GM19239 (cell line): ENCODE measurements at regions not wholly inside any gene's neighbourhood (a gene's known extent, or its start where the extent isn't known, plus 50 kb on each side); places are given as distances from the start of the nearest gene placed in this dataset.

ENCODE experiments used
- DNase-seq: peaks from one replicate; pipeline ENCODE4 v3.0.0; 2011; ENCODE audit warnings: low spot score; ENCODE audit not compliant: insufficient read length
- FAIRE-seq: peaks from 2 replicates; lab custom pipeline; 2011; peaks lifted over from hg19 to GRCh38; lab: Jason Lieb, UNC

- no peak for FAIRE-seq
- DNase-seq, result no peak
Observed at GRCh38 chr2:54360055-54360792, 95.9 kb upstream of the SPTBN1 start.

DNA sequence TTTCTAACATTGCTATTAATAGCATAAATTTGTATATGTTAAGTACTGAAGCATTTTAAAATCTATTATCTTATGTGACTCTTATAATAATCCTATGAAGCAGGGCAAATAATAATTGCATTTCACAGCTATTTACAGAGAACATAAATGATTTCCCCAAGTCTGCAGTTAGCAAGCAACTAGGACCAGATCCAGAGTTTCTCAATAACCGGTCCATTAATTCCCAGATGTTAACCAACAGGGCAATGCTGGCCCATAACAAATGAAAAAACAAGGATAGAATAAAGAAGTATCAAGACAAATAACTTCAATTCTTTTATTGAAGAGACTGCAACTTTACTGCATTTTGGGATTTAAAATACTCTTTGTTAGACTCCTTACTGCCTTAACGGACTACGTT lies 91.7 kb upstream of the SPTBN1 start:
- no peak for FAIRE-seq

GRCh38 chr2:54365661-54366060 lies 90.5 kb upstream of the SPTBN1 start:
- DNase-seq (no peak), FAIRE-seq (no peak)

More for the DNA sequence above, 91.7 kb upstream of the SPTBN1 start:
- DNase-seq, result no peak

- no peak for DNase-seq
- FAIRE-seq, result no peak
Observed at GRCh38 chr2:54366487-54367280, 89.4 kb upstream of the SPTBN1 start.

DNA sequence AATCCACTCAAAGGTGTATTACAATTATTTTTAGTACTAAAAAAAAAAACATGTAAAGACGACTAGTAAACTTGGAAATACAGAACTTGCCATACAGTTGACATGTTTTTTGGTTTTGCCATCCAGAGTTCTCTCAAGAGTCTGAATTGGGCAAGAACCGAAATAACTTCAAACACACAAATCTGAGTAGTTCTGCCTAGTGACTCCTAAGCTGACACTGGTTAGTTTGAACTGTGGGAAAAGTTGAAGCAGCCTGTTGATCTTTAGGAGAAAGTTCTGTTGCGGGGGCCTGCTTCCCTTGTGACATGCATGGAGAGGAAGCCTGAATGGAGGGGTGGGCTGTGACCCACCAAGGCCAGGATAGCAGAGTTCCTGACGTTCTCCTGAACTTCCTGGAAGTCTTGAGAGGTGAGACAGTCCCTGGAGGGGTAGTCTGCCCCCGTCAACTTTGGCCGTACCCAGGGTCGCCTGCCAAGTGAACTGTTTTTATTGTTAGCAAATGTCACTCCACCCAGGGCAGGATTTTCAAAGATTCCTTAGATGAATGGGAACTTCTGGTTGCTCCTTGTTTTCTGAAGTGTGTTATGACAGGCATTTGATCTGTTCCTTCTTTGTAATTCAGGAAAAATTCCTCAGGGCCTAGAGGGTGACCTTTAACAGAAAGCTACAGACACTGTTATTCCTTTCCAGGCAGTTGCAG lies 85.6 kb upstream of the SPTBN1 start:
- no peak for FAIRE-seq
- DNase-seq, result no peak

DNA sequence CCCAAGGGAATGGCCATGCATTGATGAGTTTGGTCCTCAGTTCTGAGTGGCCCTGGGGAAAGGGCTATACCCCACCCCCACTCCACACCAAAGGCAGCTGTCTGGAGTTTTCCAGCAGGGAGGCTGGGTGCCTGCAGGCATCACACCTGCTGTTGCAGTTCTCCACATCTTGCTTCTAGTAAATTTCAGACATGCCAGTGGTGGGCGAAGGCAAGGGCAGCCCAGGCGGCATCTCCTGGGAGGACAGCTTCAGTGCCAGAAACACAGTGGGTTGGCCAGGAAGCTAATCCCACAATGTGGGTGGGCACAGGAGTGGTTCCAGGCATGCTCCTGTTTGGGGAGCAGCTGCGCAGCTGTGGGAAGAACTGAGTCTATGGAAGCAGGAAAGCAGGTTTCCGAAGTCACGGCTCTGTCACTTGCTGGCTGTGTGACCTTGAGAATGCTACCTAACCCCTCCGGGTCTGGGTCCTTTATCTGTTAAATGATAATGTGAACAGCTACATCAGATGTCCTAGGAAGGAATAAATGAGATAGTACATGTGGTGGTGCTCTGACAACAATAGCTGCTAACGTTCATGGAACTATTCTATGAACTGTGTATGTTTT lies 84.6 kb upstream of the SPTBN1 start:
- FAIRE-seq, result no peak
- no peak for DNase-seq

DNA sequence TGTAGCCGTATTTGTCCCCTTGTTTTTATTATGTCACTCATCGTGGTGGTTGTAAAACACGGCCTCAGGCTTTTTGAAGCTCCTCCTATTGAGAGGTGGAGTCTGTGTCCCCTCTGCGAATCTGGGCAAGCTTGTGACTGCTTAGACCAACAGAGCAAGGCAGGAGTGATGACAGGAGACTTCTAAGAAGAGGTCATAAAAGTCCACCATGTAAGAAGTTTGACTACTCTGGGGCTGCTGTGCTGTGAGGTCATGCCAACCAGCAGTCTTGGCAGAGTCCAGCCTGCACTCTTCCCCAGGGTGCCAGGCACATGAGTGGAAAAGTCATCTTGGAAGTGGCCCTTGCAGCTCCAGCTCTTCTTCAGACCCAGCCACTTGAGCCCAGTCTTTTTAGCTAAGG lies 83.8 kb upstream of the SPTBN1 start:
- FAIRE-seq, result no peak
- DNase-seq, result no peak

- DNase-seq, result no peak
- FAIRE-seq, result no peak
Observed at GRCh38 chr2:54373855-54374254, 82.3 kb upstream of the SPTBN1 start.

DNA sequence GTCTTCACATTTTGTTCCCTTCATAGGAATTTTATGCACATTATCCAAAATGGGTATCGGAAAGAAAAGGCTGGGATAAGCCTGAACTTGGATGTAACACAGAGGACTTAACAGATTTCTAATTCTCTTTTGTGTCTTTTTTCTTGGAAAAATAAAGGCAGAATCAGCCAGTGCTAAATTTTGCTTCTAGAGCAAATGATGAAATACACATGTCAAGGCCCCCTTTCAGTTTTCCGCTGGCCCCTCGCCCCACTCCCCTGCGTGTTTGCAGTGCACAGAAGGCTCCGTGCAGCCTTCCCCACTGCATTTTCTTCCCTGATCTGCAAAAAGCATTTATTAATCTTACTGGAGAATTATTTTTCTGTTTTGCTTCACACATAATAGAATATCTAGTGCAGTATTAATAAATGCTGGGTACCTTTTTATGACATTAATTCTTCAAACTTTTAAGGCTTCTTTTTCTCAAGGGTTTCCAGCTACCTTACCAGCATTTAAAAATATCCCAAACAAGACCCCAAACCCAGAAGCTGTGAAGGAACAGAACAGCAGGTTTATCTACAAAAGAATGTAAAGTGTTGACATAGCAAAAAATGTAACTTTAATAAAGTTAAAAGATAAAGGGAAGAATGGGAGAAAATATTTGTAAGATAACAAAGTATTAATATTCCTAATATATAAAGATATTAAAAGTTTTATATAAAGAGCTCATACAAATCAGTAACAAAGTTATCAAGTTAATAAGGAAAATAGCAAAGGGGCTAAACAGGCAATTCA lies 81.3 kb upstream of the SPTBN1 start:
- no peak for DNase-seq
- no peak for FAIRE-seq

GRCh38 chr2:54377451-54377850 lies 78.7 kb upstream of the SPTBN1 start:
- FAIRE-seq (no peak), DNase-seq (no peak)

DNA sequence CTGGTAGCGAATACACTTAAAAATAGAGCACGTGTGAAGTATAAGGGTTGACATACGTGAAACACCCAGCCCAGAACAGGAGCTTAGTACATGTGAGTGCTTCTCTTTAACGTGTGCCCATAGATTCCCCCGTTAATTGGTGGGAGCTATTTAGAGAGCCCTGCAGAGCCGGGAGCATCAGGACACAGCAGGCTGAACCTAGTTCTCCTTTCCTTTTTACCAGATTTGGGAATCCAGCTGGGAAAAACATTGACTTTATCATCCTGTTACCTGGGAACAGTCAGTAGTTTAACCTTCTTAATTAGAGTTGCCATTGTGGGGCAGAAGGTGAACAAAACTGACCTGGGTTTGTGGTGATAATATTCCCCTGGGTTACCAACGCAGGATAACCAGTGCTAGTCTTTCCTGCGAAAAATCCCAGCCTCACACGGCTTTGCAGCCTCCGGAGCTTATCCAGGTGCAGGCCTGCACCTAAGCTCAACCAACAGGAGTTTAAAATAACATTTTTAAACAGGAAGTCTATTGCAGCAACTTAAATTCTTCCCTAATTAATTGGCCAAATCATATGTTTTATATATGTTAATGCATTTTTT lies 78.1 kb upstream of the SPTBN1 start:
- FAIRE-seq (no peak), DNase-seq (no peak)

DNA sequence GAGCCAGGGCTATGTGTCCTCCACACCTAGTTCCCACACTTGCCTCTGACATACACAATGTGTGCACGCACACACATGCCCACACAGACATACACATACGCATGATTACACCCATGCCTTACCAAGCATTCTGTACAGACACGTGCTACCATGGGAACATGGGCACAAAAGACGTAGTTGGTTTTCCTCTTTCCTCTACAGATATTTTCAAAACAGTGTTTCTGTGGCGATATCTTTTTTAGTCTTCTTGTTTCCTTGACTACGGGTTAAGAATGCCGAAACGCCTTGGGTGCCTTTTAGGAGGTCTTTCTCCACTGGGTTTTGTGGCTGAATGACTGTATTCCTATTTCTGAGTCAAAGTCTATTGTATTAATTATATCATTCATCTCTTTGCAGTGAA lies 75.5 kb upstream of the SPTBN1 start:
- DNase-seq (no peak), FAIRE-seq (no peak)

DNA sequence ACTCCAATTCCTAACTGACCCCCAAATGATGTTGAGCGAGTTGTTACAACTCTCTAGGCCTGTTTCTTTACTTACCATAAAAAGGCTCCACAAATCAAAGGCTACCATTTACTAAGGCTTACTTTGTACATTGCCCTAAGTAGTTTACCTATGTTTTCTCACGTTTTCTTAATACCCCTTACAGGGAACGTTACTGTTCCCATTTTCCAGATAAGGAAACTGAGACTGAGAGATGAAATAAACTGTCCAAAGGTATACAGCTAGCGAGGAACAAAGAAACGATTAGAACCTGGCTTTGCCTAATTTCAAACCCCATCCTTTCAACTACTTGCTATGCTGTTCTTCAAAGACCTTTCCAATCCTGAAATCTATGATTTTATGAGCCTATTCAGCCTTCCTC lies 74.8 kb upstream of the SPTBN1 start:
- no peak for DNase-seq
- no peak for FAIRE-seq

DNA sequence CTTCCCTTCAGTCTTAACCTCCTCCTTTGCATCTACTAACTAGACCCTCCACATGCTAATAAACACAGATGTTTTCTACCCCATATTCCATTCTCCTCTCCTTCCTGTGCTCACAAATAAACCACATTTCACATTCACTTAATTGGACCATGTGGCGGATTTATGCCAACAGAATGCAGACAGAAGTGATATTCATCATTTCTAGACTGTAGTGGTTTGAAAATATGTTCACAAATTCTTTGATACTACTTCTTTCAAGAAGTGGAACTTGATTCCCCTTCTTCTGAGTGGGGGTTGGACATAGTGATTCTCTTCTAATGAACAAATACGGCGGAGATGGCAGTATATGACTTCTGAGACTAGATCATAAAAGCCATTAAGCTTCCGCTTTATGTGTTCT lies 73.5 kb upstream of the SPTBN1 start:
- DNase-seq, result no peak
- FAIRE-seq, result no peak

DNA sequence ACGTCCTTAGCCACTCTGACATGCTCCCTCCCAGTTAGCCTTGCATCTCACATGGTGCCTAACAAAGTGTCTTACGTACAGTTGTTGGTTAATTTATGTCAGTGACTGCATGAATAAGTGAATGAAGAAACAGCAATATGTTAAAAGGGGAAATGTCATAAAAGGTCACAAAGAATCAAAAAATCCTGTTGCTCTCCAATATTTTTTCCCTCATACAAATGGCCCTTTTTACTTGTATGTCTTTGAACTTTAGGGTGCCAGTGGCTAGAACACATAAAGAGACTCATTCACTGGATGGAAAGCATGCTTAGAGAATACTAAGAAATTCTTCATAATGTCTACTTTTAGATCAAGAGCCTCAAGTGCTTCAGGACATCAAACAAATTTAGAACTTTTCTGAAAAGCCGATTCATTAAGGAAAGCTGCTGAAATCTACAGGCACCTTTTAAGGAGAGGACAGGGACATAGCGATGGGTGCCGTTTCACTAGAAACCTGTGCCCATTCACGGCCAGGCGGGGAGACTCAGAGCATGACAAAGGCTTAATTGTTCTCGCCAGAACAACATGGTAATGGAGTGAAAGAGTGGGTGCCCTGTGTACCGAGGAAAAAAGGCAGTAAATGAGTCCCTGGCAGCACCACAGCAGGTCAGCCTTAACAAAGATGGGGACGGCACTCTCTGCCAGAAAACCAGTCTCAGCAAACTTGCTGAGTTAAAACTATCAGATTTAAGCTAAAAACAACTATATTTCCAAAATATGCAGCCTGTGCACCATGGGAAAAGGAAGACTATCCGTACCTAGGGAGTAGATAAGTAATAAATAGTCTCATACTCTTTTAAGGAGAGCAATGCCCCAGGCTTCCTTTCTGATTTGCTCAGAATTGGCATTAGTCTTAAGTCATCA lies 71.6 kb upstream of the SPTBN1 start:
- DNase-seq (no peak), FAIRE-seq (no peak)

DNA sequence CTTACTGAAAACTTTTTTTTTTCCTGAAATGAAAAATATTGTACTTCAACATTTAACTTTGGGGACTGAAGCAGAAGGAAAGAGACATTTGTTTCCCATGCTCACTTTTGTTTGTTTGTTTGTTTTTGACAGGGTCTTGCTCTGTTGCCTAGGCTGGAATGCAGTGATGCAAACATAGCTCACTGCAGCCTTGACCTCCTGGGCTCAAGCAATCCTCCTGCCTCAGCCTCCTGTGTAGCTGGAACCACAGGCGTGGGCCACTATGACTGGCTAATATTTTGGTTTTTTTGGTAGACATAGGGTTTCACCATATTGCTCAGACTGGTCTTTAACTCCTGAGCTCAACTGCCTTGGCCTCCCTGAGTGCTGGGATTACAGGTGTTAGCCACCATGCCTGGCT lies 70.9 kb upstream of the SPTBN1 start:
- no peak for FAIRE-seq
- DNase-seq, result no peak

DNA sequence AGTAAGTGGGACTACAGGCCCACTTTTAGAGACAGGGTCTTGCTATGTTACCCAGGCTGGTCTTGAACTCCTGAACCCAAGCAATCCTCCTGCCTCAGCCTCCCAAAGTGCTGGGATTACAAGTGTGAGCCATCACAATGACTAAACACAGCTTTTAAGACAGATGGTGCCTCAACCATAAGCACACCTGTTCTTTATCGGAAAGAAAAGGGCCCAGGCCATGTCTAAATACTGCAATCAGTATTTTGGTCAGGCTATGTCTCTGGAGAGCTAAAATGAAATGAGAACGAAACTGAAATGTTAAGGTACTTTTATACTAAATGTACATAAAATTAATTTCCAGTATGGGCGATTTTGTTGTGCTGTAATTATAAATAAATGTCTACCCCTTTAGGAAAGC lies 69.5 kb upstream of the SPTBN1 start:
- no peak for FAIRE-seq
- DNase-seq, result no peak

DNA sequence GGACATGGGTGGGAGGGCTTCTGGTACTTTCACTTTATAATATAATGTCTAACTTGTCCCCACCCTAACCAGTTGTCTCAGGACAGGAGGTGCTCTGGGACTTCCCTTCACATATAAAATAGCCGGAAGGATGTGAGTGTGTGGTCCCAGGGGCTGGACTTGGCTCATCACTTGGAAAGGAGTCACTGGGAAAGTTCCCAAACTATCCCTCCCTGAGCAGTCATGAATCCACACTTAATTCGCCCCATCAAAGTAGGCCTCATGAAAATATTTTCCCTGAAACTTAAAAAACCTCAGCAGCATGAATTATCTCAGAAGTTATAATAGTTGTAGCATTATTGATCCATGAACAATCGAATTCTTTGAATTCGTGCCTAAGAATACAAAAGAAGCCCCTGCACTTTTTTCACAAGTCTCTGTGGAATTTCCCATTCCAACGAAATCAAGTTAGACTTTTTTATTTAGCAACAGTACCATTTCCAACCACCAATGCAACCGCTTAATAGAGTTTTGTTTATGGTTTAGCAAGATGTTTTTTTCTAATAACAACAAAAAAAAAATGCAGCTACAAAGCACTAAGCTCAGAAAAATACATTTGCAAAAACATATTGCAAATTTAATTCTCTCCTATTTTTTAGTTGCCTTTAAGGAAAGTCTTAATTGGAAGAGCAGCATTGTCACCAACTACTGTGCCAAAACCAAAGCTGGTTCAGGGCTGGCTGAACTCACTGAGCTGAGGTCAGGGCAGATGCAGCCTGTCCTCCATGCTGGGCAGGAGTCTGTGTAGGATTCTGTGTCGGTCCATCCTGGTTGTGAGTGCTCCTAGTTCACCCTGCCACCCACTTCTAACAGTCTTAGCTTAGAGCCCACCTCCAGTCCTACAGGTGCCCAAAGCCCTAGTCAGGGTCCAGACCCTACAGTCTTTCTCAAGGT lies 68.8 kb upstream of the SPTBN1 start:
- FAIRE-seq (no peak), DNase-seq (no peak)
